GM19395 (cell line): ENCODE measurements at regions not wholly inside any gene's neighbourhood (a gene's known extent, or its start where the extent isn't known, plus 50 kb on each side); places are given as distances from the start of the nearest gene placed in this dataset.

Source experiments
- ATAC-seq: cut with Tn5 transposase; IDR thresholded peaks from one replicate; pipeline ENCODE4 v1.9.1; 2021; ENCODE audit warnings: mild to moderate bottlenecking, moderate library complexity; ENCODE audit not compliant: unreplicated experiment

- no peak for ATAC-seq
These were observed 175.2 kb upstream of the SPATS2L start for GRCh38 chr2:200131307-200131706.

GRCh38 chr2:200135082-200135481 is 171.4 kb upstream of the SPATS2L start:
- ATAC-seq, result no peak

- ATAC-seq, result no peak
These were observed 169.8 kb upstream of the SPATS2L start for GRCh38 chr2:200136655-200137054.

GRCh38 chr2:200137271-200137670 is 169.2 kb upstream of the SPATS2L start:
- ATAC-seq, result no peak

- no peak for ATAC-seq
These were observed 168.8 kb upstream of the SPATS2L start for GRCh38 chr2:200137691-200138090.

GRCh38 chr2:200138391-200139124 is 167.9 kb upstream of the SPATS2L start:
- ATAC-seq, result no peak

- no peak for ATAC-seq
These were observed 161.9 kb upstream of the SPATS2L start for GRCh38 chr2:200144571-200144970.

- no peak for ATAC-seq
These were observed 160.0 kb upstream of the SPATS2L start for GRCh38 chr2:200146501-200146900.

- ATAC-seq, result no peak
These were observed 159.1 kb upstream of the SPATS2L start for GRCh38 chr2:200147371-200147770.

GRCh38 chr2:200148366-200148765 is 158.1 kb upstream of the SPATS2L start:
- no peak for ATAC-seq

- ATAC-seq, result no peak
These were observed 155.9 kb upstream of the SPATS2L start for GRCh38 chr2:200150411-200151086.

GRCh38 chr2:200155652-200156051 is 150.8 kb upstream of the SPATS2L start:
- no peak for ATAC-seq

- no peak for ATAC-seq
These were observed 150.2 kb upstream of the SPATS2L start for GRCh38 chr2:200156166-200156835.

- no peak for ATAC-seq
These were observed 147.7 kb upstream of the SPATS2L start for GRCh38 chr2:200158647-200159356.

GRCh38 chr2:200159357-200159707 is 147.2 kb upstream of the SPATS2L start:
- ATAC-seq, result no peak

GRCh38 chr2:200159829-200160781 is 146.4 kb upstream of the SPATS2L start:
- ATAC-seq, result no peak

- ATAC-seq, result no peak
These were observed 145.0 kb upstream of the SPATS2L start for GRCh38 chr2:200161458-200161857.

GRCh38 chr2:200165687-200166086 is 140.8 kb upstream of the SPATS2L start:
- no peak for ATAC-seq

- ATAC-seq, result no peak
These were observed 137.6 kb upstream of the SPATS2L start for GRCh38 chr2:200168641-200169555.
